Fibroblast of skin of left biceps (primary cell): ENCODE measurements at regions not wholly inside any gene's neighbourhood (a gene's known extent, or its start where the extent isn't known, plus 50 kb on each side); places are given as distances from the start of the nearest gene placed in this dataset.
"Not testable (repeated sequence)": the region's sequence is repeated elsewhere in the genome, so short reads cannot be mapped to it uniquely, and the experiment has no call there.

ENCODE experiments used
- DNase-seq, 2 experiments: peaks; one replicate each; pipeline ENCODE4 v3.0.0-alpha.2; 2013; ENCODE audit warnings: low read depth in 2 of 2

DNA sequence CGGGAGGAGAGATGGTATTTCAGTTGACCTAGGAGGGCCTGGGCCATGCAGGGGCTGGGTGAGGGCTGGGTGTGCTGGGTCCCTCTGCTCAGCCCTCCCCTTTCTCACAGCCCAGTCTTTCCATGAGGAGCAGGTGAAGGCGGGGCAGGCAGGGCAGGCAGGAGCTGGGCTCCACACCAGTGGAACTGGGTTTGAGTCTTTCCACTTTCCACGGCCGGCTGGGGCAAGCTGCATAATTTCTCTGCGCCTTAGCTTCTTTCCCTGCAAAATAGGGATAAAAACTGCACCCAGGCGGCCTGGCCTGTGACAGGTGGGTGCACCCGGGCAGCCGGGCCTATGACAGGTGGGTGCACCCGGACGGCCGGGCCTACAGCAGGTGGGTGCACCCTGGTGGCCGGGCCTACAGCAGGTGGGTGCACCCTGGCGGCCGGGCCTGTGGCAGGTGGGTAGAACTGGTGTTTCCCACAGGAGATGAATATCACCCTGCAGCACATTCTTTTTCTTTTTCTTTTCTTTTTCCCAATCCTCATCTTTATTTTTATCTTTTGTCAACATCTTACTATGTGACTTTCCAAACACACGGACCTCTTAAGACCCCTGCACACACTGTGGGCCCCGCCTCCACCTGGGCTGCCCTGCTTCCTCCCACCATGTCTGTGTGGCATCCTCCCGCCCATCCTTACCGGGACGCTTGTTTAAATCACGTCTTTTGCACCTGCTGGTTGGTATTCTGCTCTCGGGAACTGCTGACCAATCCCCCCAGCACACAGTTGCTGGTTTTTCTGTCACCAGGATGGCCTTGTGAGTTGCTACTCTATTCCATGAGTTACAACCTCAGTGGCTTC, 111.3 kb downstream of the NPIPB11 start:
- not testable (repeated sequence) for DNase-seq

DNA sequence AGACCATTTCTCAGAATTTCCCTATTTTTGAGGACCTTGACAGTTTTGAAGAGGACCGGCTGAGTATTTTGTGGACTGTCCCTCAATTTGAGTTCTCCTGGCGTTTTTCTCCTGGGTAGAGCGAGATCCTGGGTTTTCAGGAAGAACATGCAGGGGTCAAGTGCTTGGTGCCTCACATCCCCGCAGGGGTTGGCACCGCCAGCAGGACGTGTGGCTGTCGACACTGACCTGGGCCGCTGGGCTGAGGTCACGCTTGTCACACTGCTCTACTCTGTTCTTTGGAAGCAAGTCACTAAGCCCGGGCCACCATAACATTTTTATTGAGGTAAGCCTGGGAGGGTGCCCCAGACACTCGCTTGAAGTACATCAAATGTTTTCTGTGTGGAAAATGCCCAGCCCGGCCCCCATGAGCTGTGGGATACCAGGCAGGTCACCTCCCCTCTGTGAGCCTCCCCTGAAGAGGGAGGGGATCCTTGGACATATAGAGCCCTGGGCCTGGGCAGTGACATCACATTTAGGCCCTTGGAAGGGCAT, 112.0 kb downstream of the NPIPB11 start:
- not testable (repeated sequence) for DNase-seq

DNA sequence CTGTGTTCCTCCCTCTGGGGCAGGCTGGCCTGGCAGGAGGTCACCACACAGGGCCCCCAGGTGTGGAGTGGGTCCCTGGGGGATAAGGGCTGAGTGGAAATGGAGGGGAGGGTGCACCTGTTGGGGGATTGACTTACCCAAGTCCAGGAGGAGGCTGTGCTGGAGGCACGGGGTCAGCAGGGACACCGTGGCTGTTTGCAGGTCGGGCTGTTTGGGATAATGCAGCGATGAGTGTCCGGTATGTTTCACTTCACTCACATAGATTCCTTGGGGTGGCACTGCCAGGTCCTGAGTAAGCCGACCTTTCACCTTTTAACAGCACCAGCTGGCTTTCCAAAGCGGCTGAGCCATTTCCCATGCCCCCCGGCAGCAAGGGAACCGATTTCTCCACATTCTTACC, 113.0 kb downstream of the NPIPB11 start:
- DNase-seq, result not testable (repeated sequence)

DNA sequence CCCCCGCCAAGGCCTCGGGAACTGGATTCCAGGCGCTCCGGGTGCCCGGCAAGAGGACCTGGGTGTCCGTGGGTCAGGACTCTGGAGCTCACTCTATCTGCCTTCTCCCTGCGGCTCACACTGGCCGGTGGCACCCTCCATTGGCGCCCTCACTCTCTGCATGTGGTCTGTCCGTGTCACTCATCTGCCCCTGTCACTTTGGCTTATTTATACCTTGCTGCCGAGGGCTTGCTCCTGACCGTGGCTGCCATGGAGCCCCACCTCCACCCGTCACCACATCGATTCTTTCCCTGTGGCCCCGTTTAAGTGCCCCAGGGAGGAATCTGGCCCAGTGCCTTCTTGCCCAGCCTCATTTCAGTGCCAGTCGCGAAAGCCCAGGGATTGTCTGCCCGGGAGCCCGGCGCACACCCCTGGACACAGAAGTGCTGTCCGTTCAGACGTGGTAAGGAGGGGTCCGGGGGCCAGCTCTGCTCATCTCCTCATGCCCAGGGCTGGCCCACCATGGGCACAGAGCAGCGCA, 113.5 kb downstream of the NPIPB11 start:
- not testable (repeated sequence) for DNase-seq

- not testable (repeated sequence) for DNase-seq
Observed at GRCh38 chr16:29291329-29292271, 114.9 kb downstream of the NPIPB11 start.

DNA sequence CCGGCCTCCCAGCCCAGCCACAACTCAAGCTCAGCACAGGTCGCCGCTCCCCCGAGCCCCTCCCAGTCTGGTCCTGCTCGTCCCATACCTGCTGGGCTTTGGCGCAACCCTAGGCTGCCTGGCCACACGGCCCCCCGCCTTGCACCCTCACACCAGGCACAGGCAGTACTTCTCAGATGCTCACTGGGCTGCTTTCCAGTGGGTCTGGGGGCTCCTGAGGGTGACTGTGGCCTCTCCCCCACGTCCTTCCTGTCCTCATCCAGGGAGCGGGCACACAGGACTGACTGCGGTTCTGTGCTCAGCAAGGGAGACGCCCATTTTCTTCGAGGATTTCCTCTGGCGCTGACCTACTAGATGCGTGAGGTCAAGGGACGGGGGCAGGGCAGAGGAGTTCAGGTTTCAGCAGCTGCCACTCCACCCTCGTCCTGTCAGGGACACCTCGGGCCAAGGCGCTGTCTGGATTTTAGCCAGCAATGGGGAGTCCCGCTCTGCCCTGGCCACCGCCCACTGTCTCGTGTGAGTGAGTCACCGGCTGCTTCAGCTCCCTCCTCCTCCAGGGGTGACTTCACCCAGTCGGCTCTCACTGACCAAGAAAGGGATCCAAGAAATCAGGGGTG, 115.8 kb downstream of the NPIPB11 start:
- DNase-seq, result peak; percentile 45 to 56

GRCh38 chr16:29289516-29290239, 116.8 kb downstream of the NPIPB11 start:
- DNase-seq, result not testable (repeated sequence)

DNA sequence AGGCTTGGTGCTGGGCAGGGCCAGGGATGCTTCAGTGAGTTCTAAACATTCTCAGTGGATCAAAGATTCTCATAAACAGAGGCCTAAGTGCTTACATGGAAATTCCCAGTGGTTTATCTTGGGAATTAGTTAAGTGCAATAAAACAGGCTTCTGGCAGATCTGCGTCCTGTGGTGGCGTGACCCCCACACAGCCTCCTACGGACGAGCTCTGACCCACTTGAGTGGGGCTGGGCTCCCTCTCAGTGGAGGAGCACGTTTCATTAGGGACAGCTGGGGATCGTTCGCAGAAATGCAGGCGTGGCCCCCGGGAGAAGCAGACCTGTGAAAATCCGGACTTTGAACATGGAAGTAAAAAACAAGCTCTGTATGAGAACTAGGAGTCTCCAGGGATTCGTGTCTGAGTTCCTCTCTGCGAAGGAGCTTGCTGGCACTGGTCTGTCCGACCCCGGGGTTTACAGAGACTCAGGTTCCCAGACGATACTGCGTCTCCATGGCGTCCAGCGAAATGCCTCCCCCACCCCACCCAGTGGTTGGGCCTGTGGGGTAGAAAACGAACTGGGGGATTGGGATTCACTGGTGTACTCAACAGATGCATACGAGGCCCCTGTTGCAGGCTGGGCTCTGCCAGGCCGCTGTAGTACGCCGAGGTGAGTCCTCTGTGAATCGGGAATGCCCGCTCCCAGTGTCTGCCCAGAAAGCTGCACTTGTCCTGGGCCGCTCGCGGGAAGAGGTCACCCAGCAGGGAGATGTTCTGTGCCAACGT, 117.6 kb downstream of the NPIPB11 start:
- DNase-seq, result not testable (repeated sequence)

DNA sequence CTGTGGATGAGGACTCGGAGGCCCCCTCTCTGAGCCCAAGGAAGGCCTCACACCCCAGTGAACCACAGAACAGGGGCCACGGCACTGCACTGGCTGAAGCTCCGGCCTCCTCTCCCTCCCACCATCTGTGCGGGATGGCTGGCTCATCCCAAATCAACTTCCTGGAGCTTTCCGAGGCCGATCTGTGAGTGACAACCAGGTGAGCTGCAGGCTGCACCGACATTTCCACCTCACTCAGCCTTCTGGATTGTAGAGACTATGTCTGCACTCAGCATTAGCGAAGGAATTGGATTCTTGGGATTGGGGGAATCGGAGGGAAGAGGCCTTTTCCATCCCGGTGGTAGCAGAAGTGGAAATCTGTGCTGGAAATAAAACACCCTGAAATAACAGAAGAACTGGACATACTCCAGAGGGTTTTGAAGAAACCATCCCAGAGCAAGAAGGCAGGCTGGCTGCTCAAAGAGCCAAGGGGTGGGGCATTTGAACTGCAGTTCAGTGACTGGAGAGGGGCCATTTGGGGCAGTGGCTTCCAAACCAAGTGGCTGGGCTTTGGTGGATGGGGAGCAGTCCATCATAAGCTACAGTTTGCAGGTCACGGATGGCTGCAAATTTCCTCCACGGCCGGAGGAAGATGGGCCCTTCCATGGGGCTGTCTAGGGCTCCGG, 118.5 kb downstream of the NPIPB11 start:
- not testable (repeated sequence) for DNase-seq

- not testable (repeated sequence) for DNase-seq
Observed at GRCh38 chr16:29287246-29287645, 119.3 kb downstream of the NPIPB11 start.

GRCh38 chr16:29286796-29287195, 119.7 kb downstream of the NPIPB11 start:
- not testable (repeated sequence) for DNase-seq

- not testable (repeated sequence) for DNase-seq
Observed at GRCh38 chr16:29286161-29286560, 120.3 kb downstream of the NPIPB11 start.

DNA sequence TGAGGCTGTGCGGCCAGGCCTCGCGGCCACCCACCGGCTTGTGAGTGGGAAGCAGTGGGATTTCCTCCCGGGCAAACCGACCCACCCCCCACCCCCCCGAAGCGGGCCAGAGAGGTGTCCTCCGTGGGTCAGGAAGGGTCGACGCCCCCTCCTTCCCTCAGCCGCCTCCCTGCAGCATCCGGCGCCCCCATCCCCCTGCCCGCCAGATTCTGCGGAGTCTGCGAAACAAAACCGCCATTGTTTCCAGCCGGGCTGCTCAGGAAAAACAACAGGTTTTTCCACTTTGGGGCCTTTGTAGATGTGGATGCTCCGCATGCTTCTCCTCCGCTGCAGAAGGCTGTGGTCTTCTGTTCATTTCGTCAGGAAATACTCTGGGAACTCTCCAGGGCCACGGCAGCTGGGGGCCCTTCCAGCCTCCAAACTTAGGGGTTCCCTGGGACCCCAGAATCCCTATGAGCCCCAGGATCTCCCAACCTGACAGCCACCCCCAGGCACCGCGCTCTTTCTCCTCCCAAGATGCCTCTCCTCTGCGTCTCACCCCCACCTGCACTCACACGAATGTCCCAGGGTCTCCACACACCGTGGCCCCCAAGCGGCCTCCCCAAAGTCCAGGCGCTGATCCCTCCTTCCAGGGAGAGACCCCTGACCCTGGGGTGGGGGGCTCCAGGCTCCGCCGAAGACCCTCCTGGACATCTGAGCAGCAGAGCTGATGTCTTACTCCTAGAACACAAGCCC, 121.2 kb downstream of the NPIPB11 start:
- not testable (repeated sequence) for DNase-seq

GRCh38 chr16:29284723-29285122, 121.8 kb downstream of the NPIPB11 start:
- not testable (repeated sequence) for DNase-seq

DNA sequence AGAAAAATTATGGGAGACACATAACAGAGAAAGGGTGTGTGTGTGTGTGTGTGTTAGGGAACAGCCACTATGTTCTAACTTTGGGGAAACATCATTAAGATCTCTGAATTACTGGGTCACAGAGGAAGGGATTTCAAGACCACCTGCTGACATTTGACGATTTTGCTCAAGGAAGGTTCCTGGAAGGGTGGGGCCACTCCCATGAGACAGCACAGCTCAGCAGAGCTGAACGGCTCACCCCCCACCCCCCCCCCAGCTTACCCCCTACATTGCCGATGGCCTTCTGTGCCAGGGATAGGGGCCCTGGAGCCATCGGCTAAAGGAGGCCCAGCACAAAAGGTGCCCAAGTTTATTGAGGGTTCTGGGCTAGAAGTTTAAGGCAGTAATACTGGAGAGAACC, 122.4 kb downstream of the NPIPB11 start:
- not testable (repeated sequence) for DNase-seq

DNA sequence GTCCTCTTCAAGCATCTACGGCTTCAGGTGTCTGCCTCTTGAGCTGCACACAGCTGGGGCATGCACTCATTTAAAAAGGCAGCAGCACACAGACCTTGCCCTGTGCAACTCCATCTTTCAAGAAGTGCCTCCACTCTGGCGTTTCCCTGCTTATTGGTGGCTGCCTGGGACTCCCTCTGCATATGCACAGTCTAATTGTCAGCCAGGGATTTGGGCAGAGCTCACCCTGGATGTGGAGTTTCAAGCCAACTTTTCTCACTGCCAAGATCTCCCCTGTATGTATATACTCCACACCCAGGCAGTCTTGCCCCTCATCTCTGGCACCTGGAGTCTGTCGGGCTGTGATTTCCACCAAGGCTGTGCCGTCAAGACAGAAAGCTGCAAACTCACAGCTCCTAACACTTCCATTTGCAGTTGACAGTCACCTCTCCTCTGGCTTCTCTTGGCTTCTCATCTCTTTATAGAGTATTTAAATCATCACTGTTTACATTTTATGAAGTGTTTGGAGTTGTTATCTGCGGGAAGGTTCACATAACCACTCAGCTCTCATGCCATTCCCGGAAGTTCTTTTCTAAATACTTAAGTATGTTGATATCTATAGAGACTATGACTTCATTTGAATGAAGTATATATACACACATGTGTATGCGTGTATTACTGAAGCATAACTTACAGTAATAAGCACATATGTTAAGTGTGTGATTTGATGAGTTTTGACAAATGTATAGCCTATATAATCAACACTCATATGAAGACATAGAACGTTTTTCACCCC, 128.2 kb downstream of the NPIPB11 start:
- not testable (repeated sequence) for DNase-seq

GRCh38 chr16:29276446-29276845, 130.1 kb downstream of the NPIPB11 start:
- peak in 1 of 2 experiments; percentile 15 for DNase-seq
